Tibial nerve (tissue), 4 donors: ENCODE measurements at regions not wholly inside any gene's neighbourhood (a gene's known extent, or its start where the extent isn't known, plus 50 kb on each side); places are given as distances from the start of the nearest gene placed in this dataset.

Source experiments
- DNase-seq, 2 donors: peaks; one replicate each; pipeline ENCODE4 v3.0.0-alpha.2; 2019; ENCODE audit warnings: low spot score in 2 of 2
- H3K27ac ChIP-seq, 4 donors: fragments of 200-600 bp; sonication (generic) in 3 of 4; one replicate each; pipeline ENCODE4 v1.5.1; 2017 to 2019; ENCODE audit warnings: mild to moderate bottlenecking in 1 of 4
- H3K27me3 ChIP-seq, 2 donors: fragments of 200-600 bp; sonication (generic) in 1 of 2; one replicate each; pipeline versions ENCODE4 v1.5.1 to v1.6.0; 2017 to 2019
- H3K36me3 ChIP-seq, 3 donors: fragments of 200-600 bp; sonication (generic); one replicate each; pipeline ENCODE4 v1.5.1; 2018 to 2019
- H3K4me1 ChIP-seq, 4 donors: fragments of 200-600 bp; sonication (generic) in 3 of 4; one replicate each; pipeline ENCODE4 v1.5.1; 2017 to 2019
- H3K4me3 ChIP-seq, 4 donors: fragments of 200-600 bp; sonication (generic) in 3 of 4; one replicate each; pipeline ENCODE4 v1.5.1; 2017 to 2019; ENCODE audit warnings: mild to moderate bottlenecking in 1 of 4, moderate library complexity in 1 of 4
- H3K9me3 ChIP-seq, 4 donors: fragments of 200-600 bp; sonication (generic) in 3 of 4; one replicate each; pipeline ENCODE4 v1.5.1; 2017 to 2019
- CTCF ChIP-seq, 5 experiments: fragments of 200-600 bp in 3 of 5; fragments of 450-650 bp in 2 of 5; sonication (generic) in 3 of 5; IDR thresholded peaks; one replicate each; pipeline ENCODE4 v1.5.1; 2016 to 2019; ENCODE audit warnings: antibody characterized with exemption in 5 of 5, mild to moderate bottlenecking in 3 of 5, moderate library complexity in 2 of 5
- EP300 ChIP-seq, 2 donors: sonication (generic); formaldehyde crosslinking; IDR thresholded peaks; one replicate each; pipeline ENCODE4 v1.6.1; 2017; ENCODE audit warnings: antibody characterized with exemption in 2 of 2, mild to moderate bottlenecking in 1 of 2
- POLR2A ChIP-seq, 2 donors: fragments of 450-650 bp; IDR thresholded peaks; one replicate each; pipeline ENCODE4 v1.6.1; 2017; ENCODE audit warnings: antibody characterized with exemption in 2 of 2, mild to moderate bottlenecking in 2 of 2, moderate library complexity in 2 of 2
- WGBS, 2 donors: methylation state at CpG; one replicate each; pipeline ENCODE4 v1.1.5; 2018; 5-methylcytosine and 5-hydroxymethylcytosine counted together

GRCh38 chr14:85306024-85306423 lies 223.9 kb upstream of the FLRT2 start:
- 88 to 89% methylated on average over 3 of the region's 3 CpGs for WGBS, 2 donors
- no peak for TF ChIP-seq CTCF (IDR thresholded peaks at IDR 0.05)
- TF ChIP-seq POLR2A (IDR thresholded peaks at IDR 0.05), result no peak
- TF ChIP-seq EP300 (IDR thresholded peaks at IDR 0.05), result no peak
- no peak for DNase-seq
- Histone ChIP-seq H3K27me3 (no peaks in the 10 kb centered on the region), H3K4me1 (peaks cover 0 to 13% (median 0%) of the 10 kb centered on the region in 4 donors), H3K36me3 (no peaks in the 10 kb centered on the region), H3K27ac (no peak overlapping the region), H3K4me3 (no peak overlapping the region), H3K9me3 (no peaks in the 10 kb centered on the region)

- Histone ChIP-seq H3K27ac (no peak overlapping the region), H3K4me1 (peaks cover 0 to 19% (median 0%) of the 10 kb centered on the region in 4 donors), H3K9me3 (no peaks in the 10 kb centered on the region), H3K4me3 (no peak overlapping the region), H3K36me3 (no peaks in the 10 kb centered on the region), H3K27me3 (no peaks in the 10 kb centered on the region)
- 25 to 37% methylated on average over 8 of the region's 8 CpGs for WGBS, 2 donors
- no peak for TF ChIP-seq EP300 (IDR thresholded peaks at IDR 0.05)
- no peak for TF ChIP-seq CTCF (IDR thresholded peaks at IDR 0.05)
- TF ChIP-seq POLR2A (IDR thresholded peaks at IDR 0.05), result no peak
- no peak for DNase-seq
Observed at GRCh38 chr14:85308531-85309300, 221.2 kb upstream of the FLRT2 start.

GRCh38 chr14:85310491-85311272 lies 219.3 kb upstream of the FLRT2 start:
- Histone ChIP-seq H3K27ac (no peak overlapping the region), H3K4me1 (peaks cover 0 to 24% (median 0%) of the 10 kb centered on the region in 4 donors), H3K4me3 (no peak overlapping the region), H3K27me3 (no peaks in the 10 kb centered on the region), H3K9me3 (no peaks in the 10 kb centered on the region), H3K36me3 (no peaks in the 10 kb centered on the region)
- no peak for DNase-seq
- TF ChIP-seq CTCF (IDR thresholded peaks at IDR 0.05) (no peak), EP300 (IDR thresholded peaks at IDR 0.05) (no peak), POLR2A (IDR thresholded peaks at IDR 0.05) (no peak)
- 92 to 93% methylated on average over 8 of the region's 8 CpGs for WGBS, 2 donors

- no peak overlapping the region for H3K4me3 ChIP-seq
- H3K27me3 ChIP-seq, result no peaks in the 10 kb centered on the region
- TF ChIP-seq CTCF (IDR thresholded peaks at IDR 0.05) (no peak), POLR2A (IDR thresholded peaks at IDR 0.05) (no peak), EP300 (IDR thresholded peaks at IDR 0.05) (no peak)
- WGBS, 2 donors, result 62 to 67% methylated on average over 2 of the region's 2 CpGs
- no peak for DNase-seq
- no peaks in the 10 kb centered on the region for H3K36me3 ChIP-seq
- no peaks in the 10 kb centered on the region for H3K9me3 ChIP-seq
- H3K4me1 ChIP-seq, result peaks cover 0 to 16% (median 0%) of the 10 kb centered on the region in 4 donors
- no peak overlapping the region for H3K27ac ChIP-seq
Observed at GRCh38 chr14:85313560-85314207, 216.3 kb upstream of the FLRT2 start.
